Hepatocyte (in vitro differentiated cells): ENCODE measurements at regions not wholly inside any gene's neighbourhood (a gene's known extent, or its start where the extent isn't known, plus 50 kb on each side); places are given as distances from the start of the nearest gene placed in this dataset.

Source experiments
- DNase-seq: peaks from one replicate; pipeline ENCODE4 v3.0.0-alpha.2; 2016; ENCODE audit warnings: low spot score
- H2AFZ ChIP-seq: fragments of 200-600 bp; sonication (generic); 2 replicates; pipeline ENCODE4 v1.6.0; 2016; ENCODE audit warnings: antibody characterized with exemption, mild to moderate bottlenecking
- H3K27ac ChIP-seq: fragments of 200-600 bp; sonication (generic); 2 replicates; pipeline ENCODE4 v1.5.1; 2016; ENCODE audit warnings: mild to moderate bottlenecking
- H3K27me3 ChIP-seq: fragments of 200-600 bp; sonication (generic); 2 replicates; pipeline ENCODE4 v1.6.1; 2016
- H3K36me3 ChIP-seq: fragments of 200-600 bp; sonication (generic); replicated peaks from 2 replicates; pipeline ENCODE4 v1.5.1; 2016; ENCODE audit warnings: low read depth; ENCODE audit not compliant: insufficient read depth
- H3K4me1 ChIP-seq: fragments of 200-600 bp; sonication (generic); 2 replicates; pipeline ENCODE4 v1.5.1; 2016; ENCODE audit warnings: mild to moderate bottlenecking, moderate library complexity; ENCODE audit not compliant: insufficient read depth
- H3K4me2 ChIP-seq: fragments of 200-600 bp; sonication (generic); 2 replicates; pipeline ENCODE4 v1.6.0; 2016
- H3K4me3 ChIP-seq: fragments of 200-600 bp; sonication (generic); 2 replicates; pipeline ENCODE4 v1.5.1; 2016; ENCODE audit warnings: mild to moderate bottlenecking
- H3K79me2 ChIP-seq: fragments of 200-600 bp; sonication (generic); 2 replicates; pipeline ENCODE4 v1.6.0; 2017; ENCODE audit warnings: mild to moderate bottlenecking
- H3K9me2 ChIP-seq: fragments of 200-600 bp; sonication (generic); replicated peaks from 2 replicates; pipeline ENCODE4 v1.6.0; 2017; ENCODE audit warnings: mild to moderate bottlenecking; ENCODE audit not compliant: insufficient read depth
- H3K9me3 ChIP-seq: fragments of 200-600 bp; sonication (generic); 2 replicates; pipeline ENCODE4 v1.5.1; 2016; ENCODE audit warnings: low read depth, mild to moderate bottlenecking
- H4K20me1 ChIP-seq: fragments of 200-600 bp; sonication (generic); 2 replicates; pipeline ENCODE4 v1.6.0; 2016; ENCODE audit warnings: mild to moderate bottlenecking; ENCODE audit not compliant: insufficient read depth, poor library complexity, severe bottlenecking
- EZH2 ChIP-seq: fragments of 200-600 bp; sonication (generic); IDR thresholded peaks from 2 replicates; pipeline ENCODE4 v1.6.1; 2016; ENCODE audit warnings: antibody characterized with exemption, mild to moderate bottlenecking, borderline replicate concordance
- EZH2phosphoT487 ChIP-seq: fragments of 200-600 bp; sonication (generic); IDR thresholded peaks from one replicate; pipeline ENCODE4 v1.6.1; 2018; ENCODE audit warnings: antibody characterized with exemption, mild to moderate bottlenecking, low read depth, moderate library complexity; ENCODE audit not compliant: unreplicated experiment, severe bottlenecking
- WGBS: methylation state at CpG from one replicate; pipeline ENCODE4 v1.1.6; 2016; ENCODE audit warnings: low lambda C conversion rate; ENCODE audit errors: missing lambda C conversion rate; 5-methylcytosine and 5-hydroxymethylcytosine counted together
- TF ChIP-seq, protein P1 (sequence below): fragments of 200-600 bp; sonication (generic); IDR thresholded peaks from 2 replicates; pipeline ENCODE4 v1.5.1; 2016; ENCODE audit warnings: antibody characterized with exemption, mild to moderate bottlenecking; ENCODE audit not compliant: poor library complexity

DNA sequence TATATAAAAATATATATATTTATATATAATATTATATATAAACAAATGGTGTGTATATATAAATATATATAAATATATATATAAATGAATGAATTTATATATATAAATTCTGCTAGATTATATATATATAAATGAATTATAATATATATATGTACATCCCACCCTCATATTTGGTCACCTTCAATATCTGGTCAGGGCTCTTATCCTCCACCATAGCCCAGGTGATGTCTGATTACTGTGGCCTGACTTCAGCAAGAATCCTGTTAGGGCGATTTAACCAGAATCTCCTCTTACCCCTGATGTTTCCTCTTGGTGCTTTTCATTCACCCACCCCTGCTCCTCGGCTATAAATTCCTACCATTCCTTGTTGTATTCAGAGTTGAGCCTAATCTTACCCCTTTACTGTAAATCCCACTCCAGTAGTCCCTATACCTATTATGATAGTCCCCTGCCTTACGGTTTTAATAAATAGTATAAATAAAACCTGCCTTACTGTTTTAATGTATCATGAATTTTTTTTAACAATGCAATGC lies 439.6 kb downstream of the PLOD2 start:
- Histone ChIP-seq H3K4me2 (no peak overlapping the region), H3K79me2 (no peaks in the 10 kb centered on the region), H3K27me3 (no peaks in the 10 kb centered on the region), H3K4me1 (no peaks in the 10 kb centered on the region), H3K27ac (no peak overlapping the region), H3K36me3 (no peaks in the 10 kb centered on the region), H3K9me2 (no peaks in the 10 kb centered on the region), H3K4me3 (no peak overlapping the region), H2AFZ (no peak overlapping the region), H3K9me3 (no peaks in the 10 kb centered on the region), H4K20me1 (no peaks in the 10 kb centered on the region)
- WGBS: 92% methylated on average over 3 of the region's 3 CpGs
- DNase-seq: no peak
- TF ChIP-seq EZH2: no peak
- TF ChIP-seq, protein P1, sequence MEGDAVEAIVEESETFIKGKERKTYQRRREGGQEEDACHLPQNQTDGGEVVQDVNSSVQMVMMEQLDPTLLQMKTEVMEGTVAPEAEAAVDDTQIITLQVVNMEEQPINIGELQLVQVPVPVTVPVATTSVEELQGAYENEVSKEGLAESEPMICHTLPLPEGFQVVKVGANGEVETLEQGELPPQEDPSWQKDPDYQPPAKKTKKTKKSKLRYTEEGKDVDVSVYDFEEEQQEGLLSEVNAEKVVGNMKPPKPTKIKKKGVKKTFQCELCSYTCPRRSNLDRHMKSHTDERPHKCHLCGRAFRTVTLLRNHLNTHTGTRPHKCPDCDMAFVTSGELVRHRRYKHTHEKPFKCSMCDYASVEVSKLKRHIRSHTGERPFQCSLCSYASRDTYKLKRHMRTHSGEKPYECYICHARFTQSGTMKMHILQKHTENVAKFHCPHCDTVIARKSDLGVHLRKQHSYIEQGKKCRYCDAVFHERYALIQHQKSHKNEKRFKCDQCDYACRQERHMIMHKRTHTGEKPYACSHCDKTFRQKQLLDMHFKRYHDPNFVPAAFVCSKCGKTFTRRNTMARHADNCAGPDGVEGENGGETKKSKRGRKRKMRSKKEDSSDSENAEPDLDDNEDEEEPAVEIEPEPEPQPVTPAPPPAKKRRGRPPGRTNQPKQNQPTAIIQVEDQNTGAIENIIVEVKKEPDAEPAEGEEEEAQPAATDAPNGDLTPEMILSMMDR: no peak
- no peak for TF ChIP-seq EZH2phosphoT487

DNA sequence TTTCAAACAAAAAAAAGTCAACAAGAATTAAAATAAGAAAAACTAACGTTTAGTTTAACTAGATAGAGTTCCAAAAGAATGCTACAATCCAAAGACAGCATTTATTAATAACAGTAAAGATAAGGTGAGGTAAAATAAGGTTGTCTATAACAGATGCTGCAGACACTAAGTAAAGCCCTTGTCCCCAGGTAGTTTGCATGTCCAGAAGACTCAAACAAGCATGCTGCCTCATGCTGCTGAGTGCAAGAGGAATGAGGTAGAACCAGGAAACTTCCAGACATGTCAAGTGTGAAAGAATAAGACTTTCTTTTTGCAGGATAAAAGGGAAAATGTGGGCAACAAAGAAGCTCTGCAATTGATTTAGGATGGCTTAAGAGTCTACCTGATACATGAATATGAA lies 439.2 kb downstream of the PLOD2 start:
- Histone ChIP-seq H2AFZ (no peak overlapping the region), H3K27me3 (no peaks in the 10 kb centered on the region), H3K79me2 (no peaks in the 10 kb centered on the region), H3K9me2 (no peaks in the 10 kb centered on the region), H3K9me3 (no peaks in the 10 kb centered on the region), H4K20me1 (no peaks in the 10 kb centered on the region), H3K4me3 (no peak overlapping the region), H3K4me2 (no peak overlapping the region), H3K4me1 (no peaks in the 10 kb centered on the region), H3K36me3 (no peaks in the 10 kb centered on the region), H3K27ac (no peak overlapping the region)
- no peak for DNase-seq
- TF ChIP-seq, protein P1: no peak
- TF ChIP-seq EZH2 (no peak), EZH2phosphoT487 (no peak)
- WGBS: 57% methylated on average over 1 of the region's 1 CpG

DNA sequence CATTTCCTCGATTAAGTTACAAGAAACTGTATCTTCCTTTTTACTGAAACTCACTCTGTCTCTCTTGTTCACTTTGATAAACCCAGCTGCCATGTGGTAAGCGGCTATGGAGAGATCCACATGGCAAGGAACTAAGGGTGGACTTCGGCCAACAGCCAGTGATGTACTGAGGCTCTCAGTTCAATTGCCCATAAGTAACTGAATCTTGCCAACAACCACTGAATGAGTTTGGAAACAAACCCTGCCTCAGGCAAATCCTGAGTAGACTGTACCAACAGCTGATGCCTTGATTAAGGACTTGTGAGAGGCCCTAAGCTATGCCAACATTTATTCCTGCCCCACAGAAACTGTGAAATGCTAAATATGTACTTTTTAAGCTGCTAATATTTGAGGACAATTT lies 433.5 kb downstream of the PLOD2 start:
- TF ChIP-seq EZH2phosphoT487 (no peak), EZH2 (no peak)
- TF ChIP-seq, protein P1: no peak
- Histone ChIP-seq H3K36me3 (no peaks in the 10 kb centered on the region), H3K27ac (no peak overlapping the region), H4K20me1 (no peaks in the 10 kb centered on the region), H3K4me1 (no peaks in the 10 kb centered on the region), H3K79me2 (no peaks in the 10 kb centered on the region), H2AFZ (no peak overlapping the region), H3K4me3 (no peak overlapping the region), H3K27me3 (no peaks in the 10 kb centered on the region), H3K4me2 (no peak overlapping the region), H3K9me2 (no peaks in the 10 kb centered on the region), H3K9me3 (no peaks in the 10 kb centered on the region)
- WGBS: 94% methylated on average over 3 of the region's 3 CpGs
- no peak for DNase-seq

DNA sequence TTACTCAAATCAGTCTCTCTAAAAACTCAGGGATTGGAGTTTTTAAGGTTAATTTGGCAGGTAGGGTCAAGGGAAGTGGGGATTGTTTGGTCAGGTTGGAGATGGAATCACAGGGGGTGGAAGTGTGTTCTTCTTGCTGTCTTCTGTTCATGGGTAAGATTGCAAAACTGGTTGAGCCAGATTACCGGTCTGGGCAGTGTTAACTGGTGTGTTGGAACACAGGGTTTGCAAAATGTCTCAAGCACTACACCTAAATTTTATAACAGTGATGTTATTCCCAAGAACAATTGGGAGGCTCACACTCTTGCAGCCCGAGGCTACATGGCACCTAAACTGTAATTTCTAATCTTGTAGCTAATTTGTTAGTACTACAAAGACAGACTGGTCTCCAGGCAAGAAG lies 425.4 kb downstream of the PLOD2 start:
- Histone ChIP-seq H3K27me3 (no peaks in the 10 kb centered on the region), H3K9me3 (no peaks in the 10 kb centered on the region), H3K36me3 (no peaks in the 10 kb centered on the region), H3K4me1 (no peaks in the 10 kb centered on the region), H4K20me1 (no peaks in the 10 kb centered on the region), H2AFZ (no peak overlapping the region), H3K4me3 (no peak overlapping the region), H3K79me2 (no peaks in the 10 kb centered on the region), H3K4me2 (no peak overlapping the region), H3K27ac (no peak overlapping the region), H3K9me2 (no peaks in the 10 kb centered on the region)
- TF ChIP-seq EZH2phosphoT487: no peak
- TF ChIP-seq EZH2: no peak
- TF ChIP-seq, protein P1: no peak
- no peak for DNase-seq
- WGBS: 57% methylated on average over 2 of the region's 2 CpGs
